PC-9 (cell line): ENCODE measurements at regions not wholly inside any gene's neighbourhood (a gene's known extent, or its start where the extent isn't known, plus 50 kb on each side); places are given as distances from the start of the nearest gene placed in this dataset.

Experiments used
- BruUV-seq: library from RNA; stranded (reverse); fragments of 400-500 nt; replicated peaks from 2 replicates; lab custom pipeline; 2021; lab: Mats Ljungman, UMichigan
- CTCF ChIA-PET: fragments of 300-600 bp; sonication (Branson Sonifier 250); formaldehyde crosslinking; loops from one replicate; lab custom pipeline; 2022; ENCODE audit warnings: antibody characterized with exemption; lab: Charles Lee
- POLR2A ChIA-PET: fragments of 300-600 bp; sonication (Branson Sonifier 250); formaldehyde crosslinking; loops from one replicate; lab custom pipeline; 2022; ENCODE audit warnings: antibody characterized with exemption; ENCODE audit not compliant: unreplicated experiment; lab: Charles Lee
- DNase-seq, 2 experiments: peaks; one replicate each; pipeline versions ENCODE4 v3.0.0 to v3.0.0-alpha.2; 2015 to 2022; ENCODE audit warnings: mixed read lengths in 1 of 2
- H2AFZ ChIP-seq: fragments of 200-600 bp; sonication (generic); 2 replicates; pipeline ENCODE4 v1.8.1; 2017; ENCODE audit warnings: antibody characterized with exemption
- H3F3A ChIP-seq: fragments of 200-600 bp; sonication (generic); 2 replicates; pipeline ENCODE4 v1.8.1; 2017; ENCODE audit warnings: antibody characterized with exemption, mild to moderate bottlenecking, low read depth; ENCODE audit not compliant: insufficient read depth
- H3K27ac ChIP-seq: fragments of 200-600 bp; sonication (generic); 2 replicates; pipeline ENCODE4 v1.6.1; 2016; ENCODE audit warnings: mixed run types
- H3K27me3 ChIP-seq: fragments of 200-600 bp; sonication (generic); 2 replicates; pipeline ENCODE4 v1.6.1; 2016; ENCODE audit warnings: low read depth, mixed run types; ENCODE audit not compliant: insufficient read depth
- H3K36me3 ChIP-seq: fragments of 200-600 bp; sonication (generic); 2 replicates; pipeline ENCODE4 v1.6.1; 2016; ENCODE audit warnings: low read depth, mixed run types
- H3K4me1 ChIP-seq: fragments of 200-600 bp; sonication (generic); replicated peaks from 2 replicates; pipeline ENCODE4 v1.6.1; 2016; ENCODE audit warnings: mixed run types; ENCODE audit not compliant: insufficient read depth
- H3K4me2 ChIP-seq: fragments of 200-600 bp; sonication (generic); 2 replicates; pipeline ENCODE4 v1.6.1; 2017; ENCODE audit warnings: mixed run types
- H3K4me3 ChIP-seq: fragments of 200-600 bp; sonication (generic); 2 replicates; pipeline ENCODE4 v1.6.1; 2016; ENCODE audit warnings: mixed run types
- H3K79me2 ChIP-seq: fragments of 200-600 bp; sonication (generic); 2 replicates; pipeline ENCODE4 v1.6.1; 2017; ENCODE audit warnings: low read depth, mixed run types
- H3K9me2 ChIP-seq: fragments of 200-600 bp; sonication (generic); 2 replicates; pipeline ENCODE4 v1.8.1; 2017; ENCODE audit warnings: mild to moderate bottlenecking; ENCODE audit not compliant: insufficient read depth
- H3K9me3 ChIP-seq: fragments of 200-600 bp; sonication (generic); 2 replicates; pipeline ENCODE4 v1.8.1; 2016; ENCODE audit warnings: low read depth; ENCODE audit not compliant: insufficient read depth
- H4K20me1 ChIP-seq: fragments of 200-600 bp; sonication (generic); 2 replicates; pipeline ENCODE4 v1.8.1; 2017; ENCODE audit not compliant: insufficient read depth
- CTCF ChIP-seq: fragments of 200-600 bp; sonication (generic); conservative IDR thresholded peaks from 2 replicates; pipeline ENCODE4 v1.6.1; 2017; ENCODE audit warnings: mixed run types, antibody characterized with exemption, mild to moderate bottlenecking, moderate library complexity
- EZH2 ChIP-seq: fragments of 200-600 bp; sonication (generic); IDR thresholded peaks from 2 replicates; pipeline ENCODE4 v1.8.0; 2017; ENCODE audit warnings: antibody characterized with exemption, low read depth
- intact Hi-C: fragments of 100-400 bp; cut with micrococcal nuclease; formaldehyde crosslinking; loops from one replicate; pipeline ENCODE4 v1.10.0; 2022; ENCODE audit not compliant: unreplicated experiment

GRCh38 chr10:94085766-94086437 lies 92.2 kb downstream of the PLCE1 start:
- no peak overlapping the region for H2AFZ ChIP-seq
- DNase-seq: no peak
- TF ChIP-seq CTCF (no peak), EZH2 (no peak)
- BruUV-seq: no TSS peak
- no peaks in the 10 kb centered on the region for H3K4me1 ChIP-seq
- H3K9me3 ChIP-seq: no peaks in the 10 kb centered on the region
- H3K27me3 ChIP-seq: no peaks in the 10 kb centered on the region
- no peaks in the 10 kb centered on the region for H3K79me2 ChIP-seq
- POLR2A ChIA-PET: no interaction called here
- no peaks in the 10 kb centered on the region for H3K36me3 ChIP-seq
- no peak overlapping the region for H3K4me2 ChIP-seq
- CTCF ChIA-PET: no interaction called here
- no peaks in the 10 kb centered on the region for H3F3A ChIP-seq
- no peaks in the 10 kb centered on the region for H3K9me2 ChIP-seq
- H3K27ac ChIP-seq: no peak overlapping the region
- H3K4me3 ChIP-seq: no peak overlapping the region
- H4K20me1 ChIP-seq: no peaks in the 10 kb centered on the region
- intact Hi-C loops: no loop called here

GRCh38 chr10:94088926-94089381 lies 95.2 kb downstream of the PLCE1 start:
- CTCF ChIA-PET: no interaction called here
- POLR2A ChIA-PET: no interaction called here
- no TSS peak for BruUV-seq

GRCh38 chr10:94091649-94092048 lies 97.9 kb downstream of the PLCE1 start:
- no peak overlapping the region for H2AFZ ChIP-seq
- no peaks in the 10 kb centered on the region for H3K9me2 ChIP-seq
- ChIA-PET CTCF (no interaction called here), POLR2A (no interaction called here)
- H3K4me3 ChIP-seq: no peak overlapping the region
- intact Hi-C loops: no loop called here
- H3K27ac ChIP-seq: no peak overlapping the region
- H3F3A ChIP-seq: no peaks in the 10 kb centered on the region
- H3K27me3 ChIP-seq: no peaks in the 10 kb centered on the region
- no peaks in the 10 kb centered on the region for H3K79me2 ChIP-seq
- H3K36me3 ChIP-seq: no peaks in the 10 kb centered on the region
- TF ChIP-seq CTCF (no peak), EZH2 (no peak)
- H3K4me2 ChIP-seq: no peak overlapping the region
- no TSS peak for BruUV-seq
- no peak for DNase-seq
- H3K4me1 ChIP-seq: no peaks in the 10 kb centered on the region
- no peaks in the 10 kb centered on the region for H4K20me1 ChIP-seq
- no peaks in the 10 kb centered on the region for H3K9me3 ChIP-seq

More at GRCh38 chr10:94088926-94089381, 95.2 kb downstream of the PLCE1 start:
- H3K79me2 ChIP-seq: no peaks in the 10 kb centered on the region
- TF ChIP-seq CTCF (no peak), EZH2 (no peak)
- H2AFZ ChIP-seq: no peak overlapping the region
- no peaks in the 10 kb centered on the region for H3K9me2 ChIP-seq
- H3K4me3 ChIP-seq: no peak overlapping the region
- H3K27me3 ChIP-seq: no peaks in the 10 kb centered on the region
- no peaks in the 10 kb centered on the region for H4K20me1 ChIP-seq
- H3K4me2 ChIP-seq: no peak overlapping the region
- H3K36me3 ChIP-seq: no peaks in the 10 kb centered on the region
- no peaks in the 10 kb centered on the region for H3K9me3 ChIP-seq
- DNase-seq: no peak
- intact Hi-C loops: no loop called here
- no peak overlapping the region for H3K27ac ChIP-seq
- no peaks in the 10 kb centered on the region for H3K4me1 ChIP-seq
- no peaks in the 10 kb centered on the region for H3F3A ChIP-seq
